ENCODE measurements at regions not wholly inside any gene's neighbourhood (a gene's known extent, or its start where the extent isn't known, plus 50 kb on each side); places are given as distances from the start of the nearest gene placed in this dataset.

GRCh38 chr3:24958271-24958670 is 463.6 kb upstream of the THRB start:
- no peak for ATAC-seq (ENCODE audit: low FRiP score)
- DNase-seq (ENCODE audit: low spot score): no peak
- no peak for TF ChIP-seq CTCF (IDR thresholded peaks at IDR 0.05)

GRCh38 chr3:24958910-24959447 is 464.3 kb upstream of the THRB start:
- ATAC-seq (ENCODE audit: low FRiP score) (no peak), DNase-seq (ENCODE audit: low spot score) (no peak)
- TF ChIP-seq CTCF (IDR thresholded peaks at IDR 0.05): no peak

- no peak for TF ChIP-seq CTCF (IDR thresholded peaks at IDR 0.05)
- ATAC-seq (ENCODE audit: low FRiP score) (no peak), DNase-seq (ENCODE audit: low spot score) (no peak)
Measured at GRCh38 chr3:24963762-24964625, 464.1 kb upstream of the RARB start.

- ATAC-seq (ENCODE audit: low FRiP score) (no peak), DNase-seq (ENCODE audit: low spot score) (no peak)
- TF ChIP-seq CTCF (IDR thresholded peaks at IDR 0.05): no peak
Measured at GRCh38 chr3:24965706-24966385, 462.2 kb upstream of the RARB start.

GRCh38 chr3:24968036-24968435 is 460.0 kb upstream of the RARB start:
- DNase-seq (ENCODE audit: low spot score) (no peak), ATAC-seq (ENCODE audit: low FRiP score) (no peak)
- TF ChIP-seq CTCF (IDR thresholded peaks at IDR 0.05): no peak

GRCh38 chr3:24972491-24972890 is 455.6 kb upstream of the RARB start:
- no peak for ATAC-seq (ENCODE audit: low FRiP score)
- DNase-seq (ENCODE audit: low spot score): no peak
- no peak for TF ChIP-seq CTCF (IDR thresholded peaks at IDR 0.05)

Measured in omental fat pad (tissue), 3 donors.